ENCODE measurements at regions not wholly inside any gene's neighbourhood (a gene's known extent, or its start where the extent isn't known, plus 50 kb on each side); places are given as distances from the start of the nearest gene placed in this dataset.

DNA sequence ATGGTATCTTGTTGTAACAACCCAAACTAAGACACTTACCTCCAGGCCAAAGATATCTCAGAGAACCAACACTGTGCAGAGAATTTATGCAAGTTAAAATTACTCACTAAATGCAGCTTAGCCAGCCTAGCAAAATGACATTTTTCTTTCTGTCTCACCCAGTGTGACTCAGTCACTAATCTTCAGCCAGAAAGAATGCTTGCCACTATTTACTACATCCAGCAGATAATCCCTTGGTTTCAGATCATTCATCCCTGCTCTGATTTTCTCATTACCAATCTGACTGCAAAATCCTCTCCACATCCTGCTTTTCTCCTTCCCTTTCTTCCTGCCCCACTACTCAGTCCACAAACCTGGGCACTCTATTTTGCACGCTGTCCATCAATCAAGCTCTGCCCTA, 93.5 kb upstream of the NEBL start:
- H3K27me3 ChIP-seq = no peaks in the 10 kb centered on the region
- intact Hi-C loops (cut with DNase I; ENCODE audit: low total_unique reads) = no loop called here
- H3K9me3 ChIP-seq = no peaks in the 10 kb centered on the region
- no peak overlapping the region for H3K4me3 ChIP-seq
- H3K36me3 ChIP-seq = no peaks in the 10 kb centered on the region
- DNase-seq = no peak
- no peak for TF ChIP-seq EP300 (IDR thresholded peaks at IDR 0.05)
- no peak for TF ChIP-seq POLR2A (IDR thresholded peaks at IDR 0.05)
- peaks cover 0 to 6% (median 2%) of the 10 kb centered on the region in 4 donors for H3K4me1 ChIP-seq
- H3K27ac ChIP-seq = no peak overlapping the region
- 64 to 86% (median 81%) methylated on average over 1 of the region's 1 CpG for WGBS, 5 donors

DNA sequence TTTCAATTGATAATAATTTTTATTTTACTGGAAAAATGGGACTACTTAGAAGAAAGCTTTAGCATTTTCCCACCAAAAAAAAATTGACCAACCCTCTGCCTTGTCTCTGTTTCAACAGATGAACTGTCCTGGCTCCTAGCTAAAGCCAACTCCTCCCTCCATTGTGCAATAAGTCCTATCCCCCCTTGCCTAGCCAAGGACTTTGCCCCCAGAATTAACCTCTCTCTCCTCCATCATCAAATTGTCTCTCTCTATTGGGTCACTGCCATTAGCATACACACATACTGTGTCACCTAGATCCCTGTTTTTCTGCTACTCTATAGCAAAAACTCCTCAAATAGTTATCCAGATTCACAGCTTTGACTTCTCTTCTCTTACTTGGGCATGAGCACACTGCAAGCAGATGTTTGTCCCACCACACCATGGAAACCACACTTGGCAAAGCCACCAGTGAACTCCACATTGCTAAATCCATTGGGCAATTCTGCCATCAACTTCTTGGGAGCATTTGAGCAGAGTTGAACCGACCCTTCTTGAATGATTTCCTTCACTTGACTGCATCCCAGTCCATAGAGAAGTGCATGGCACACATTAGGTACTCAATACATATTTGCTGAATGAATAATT, 91.4 kb upstream of the NEBL start:
- TF ChIP-seq EP300 (IDR thresholded peaks at IDR 0.05) (no peak), CTCF (IDR thresholded peaks at IDR 0.05) (no peak), POLR2A (IDR thresholded peaks at IDR 0.05) (no peak), POLR2AphosphoS5 (IDR thresholded peaks at IDR 0.05) (no peak)
- Histone ChIP-seq H3K4me3 (no peak overlapping the region), H3K27me3 (no peaks in the 10 kb centered on the region), H3K4me1 (peaks cover 0 to 16% (median 0%) of the 10 kb centered on the region in 4 donors), H3K9me3 (no peaks in the 10 kb centered on the region), H3K36me3 (no peaks in the 10 kb centered on the region), H3K27ac (no peak overlapping the region)
- WGBS, 5 donors = 81 to 100% (median 94%) methylated on average over 1 of the region's 1 CpG
- DNase-seq = no peak
- intact Hi-C loops (cut with DNase I; ENCODE audit: low total_unique reads) = no loop called here

DNA sequence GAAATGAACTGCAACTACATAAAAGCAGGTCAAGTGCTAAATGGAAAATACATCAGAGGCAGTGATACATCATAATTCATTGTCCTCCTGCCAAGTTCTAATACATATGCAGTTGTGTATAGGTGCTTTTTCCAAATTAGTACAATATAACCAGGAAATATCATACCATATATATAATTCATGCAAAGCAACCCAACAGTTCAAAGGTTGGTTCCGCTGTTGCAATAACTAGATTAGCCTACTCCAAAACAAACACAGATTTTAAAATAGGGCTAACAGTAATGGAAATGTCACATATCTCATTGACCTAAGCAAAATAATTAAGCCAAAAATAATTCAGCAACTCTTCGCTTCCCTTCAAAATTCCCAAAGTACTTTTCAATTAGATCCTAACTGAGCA, 88.9 kb upstream of the NEBL start:
- 28 to 58% (median 43%) methylated on average over 2 of the region's 2 CpGs for WGBS, 5 donors
- intact Hi-C loops (cut with DNase I; ENCODE audit: low total_unique reads) = no loop called here
- Histone ChIP-seq H3K4me3 (no peak overlapping the region), H3K36me3 (no peaks in the 10 kb centered on the region), H3K27ac (no peak overlapping the region), H3K27me3 (no peaks in the 10 kb centered on the region), H3K4me1 (peaks cover 0 to 16% (median 0%) of the 10 kb centered on the region in 4 donors), H3K9me3 (no peaks in the 10 kb centered on the region)
- DNase-seq = peak in 1 of 2 donors; percentile 53
- TF ChIP-seq CTCF (IDR thresholded peaks at IDR 0.05) (no peak), POLR2A (IDR thresholded peaks at IDR 0.05) (no peak), EP300 (IDR thresholded peaks at IDR 0.05) (no peak), POLR2AphosphoS5 (IDR thresholded peaks at IDR 0.05) (no peak)

GRCh38 chr10:20984662-20985061, 87.6 kb upstream of the NEBL start:
- H3K4me1 ChIP-seq = peaks cover 0 to 16% (median 0%) of the 10 kb centered on the region in 4 donors
- H3K4me3 ChIP-seq = no peak overlapping the region
- WGBS, 5 donors = 34 to 58% (median 46%) methylated on average over 8 of the region's 8 CpGs
- H3K27ac ChIP-seq = peak overlapping the region in 1 of 5 donors; percentile 61
- TF ChIP-seq POLR2AphosphoS5 (IDR thresholded peaks at IDR 0.05) (no peak), POLR2A (IDR thresholded peaks at IDR 0.05) (no peak), CTCF (IDR thresholded peaks at IDR 0.05) (no peak), EP300 (IDR thresholded peaks at IDR 0.05) (no peak)
- no peaks in the 10 kb centered on the region for H3K9me3 ChIP-seq
- DNase-seq = peak; percentile 19 to 44
- intact Hi-C loops (cut with DNase I; ENCODE audit: low total_unique reads) = no loop called here
- no peaks in the 10 kb centered on the region for H3K27me3 ChIP-seq
- no peaks in the 10 kb centered on the region for H3K36me3 ChIP-seq

- no peak for DNase-seq
- no peak overlapping the region for H3K27ac ChIP-seq
- H3K4me1 ChIP-seq = peaks cover 0 to 20% (median 6%) of the 10 kb centered on the region in 4 donors
- no peaks in the 10 kb centered on the region for H3K36me3 ChIP-seq
- no peaks in the 10 kb centered on the region for H3K9me3 ChIP-seq
- H3K27me3 ChIP-seq = no peaks in the 10 kb centered on the region
- no peak overlapping the region for H3K4me3 ChIP-seq
- no peak for TF ChIP-seq POLR2AphosphoS5 (IDR thresholded peaks at IDR 0.05)
- no peak for TF ChIP-seq CTCF (IDR thresholded peaks at IDR 0.05)
- TF ChIP-seq EP300 (IDR thresholded peaks at IDR 0.05) = no peak
- TF ChIP-seq POLR2A (IDR thresholded peaks at IDR 0.05) = no peak
- intact Hi-C loops (cut with DNase I; ENCODE audit: low total_unique reads) = no loop called here
- 87 to 93% (median 91%) methylated on average over 2 of the region's 2 CpGs for WGBS, 5 donors
Measured at GRCh38 chr10:20981419-20981953, 84.4 kb upstream of the NEBL start.

Data from stomach (tissue), 8 donors.